Hepatocyte (in vitro differentiated cells): ENCODE measurements at regions not wholly inside any gene's neighbourhood (a gene's known extent, or its start where the extent isn't known, plus 50 kb on each side); places are given as distances from the start of the nearest gene placed in this dataset.

Source experiments
- DNase-seq: peaks from one replicate; pipeline ENCODE4 v3.0.0-alpha.2; 2016; ENCODE audit warnings: low spot score
- H2AFZ ChIP-seq: fragments of 200-600 bp; sonication (generic); 2 replicates; pipeline ENCODE4 v1.6.0; 2016; ENCODE audit warnings: antibody characterized with exemption, mild to moderate bottlenecking
- H3K27ac ChIP-seq: fragments of 200-600 bp; sonication (generic); 2 replicates; pipeline ENCODE4 v1.5.1; 2016; ENCODE audit warnings: mild to moderate bottlenecking
- H3K27me3 ChIP-seq: fragments of 200-600 bp; sonication (generic); 2 replicates; pipeline ENCODE4 v1.6.1; 2016
- H3K36me3 ChIP-seq: fragments of 200-600 bp; sonication (generic); replicated peaks from 2 replicates; pipeline ENCODE4 v1.5.1; 2016; ENCODE audit warnings: low read depth; ENCODE audit not compliant: insufficient read depth
- H3K4me1 ChIP-seq: fragments of 200-600 bp; sonication (generic); 2 replicates; pipeline ENCODE4 v1.5.1; 2016; ENCODE audit warnings: mild to moderate bottlenecking, moderate library complexity; ENCODE audit not compliant: insufficient read depth
- H3K4me2 ChIP-seq: fragments of 200-600 bp; sonication (generic); 2 replicates; pipeline ENCODE4 v1.6.0; 2016
- H3K4me3 ChIP-seq: fragments of 200-600 bp; sonication (generic); 2 replicates; pipeline ENCODE4 v1.5.1; 2016; ENCODE audit warnings: mild to moderate bottlenecking
- H3K79me2 ChIP-seq: fragments of 200-600 bp; sonication (generic); 2 replicates; pipeline ENCODE4 v1.6.0; 2017; ENCODE audit warnings: mild to moderate bottlenecking
- H3K9me2 ChIP-seq: fragments of 200-600 bp; sonication (generic); replicated peaks from 2 replicates; pipeline ENCODE4 v1.6.0; 2017; ENCODE audit warnings: mild to moderate bottlenecking; ENCODE audit not compliant: insufficient read depth
- H3K9me3 ChIP-seq: fragments of 200-600 bp; sonication (generic); 2 replicates; pipeline ENCODE4 v1.5.1; 2016; ENCODE audit warnings: low read depth, mild to moderate bottlenecking
- H4K20me1 ChIP-seq: fragments of 200-600 bp; sonication (generic); 2 replicates; pipeline ENCODE4 v1.6.0; 2016; ENCODE audit warnings: mild to moderate bottlenecking; ENCODE audit not compliant: insufficient read depth, poor library complexity, severe bottlenecking
- CTCF ChIP-seq: fragments of 200-600 bp; sonication (generic); IDR thresholded peaks from 2 replicates; pipeline ENCODE4 v1.5.1; 2016; ENCODE audit warnings: antibody characterized with exemption, mild to moderate bottlenecking; ENCODE audit not compliant: poor library complexity
- EZH2 ChIP-seq: fragments of 200-600 bp; sonication (generic); IDR thresholded peaks from 2 replicates; pipeline ENCODE4 v1.6.1; 2016; ENCODE audit warnings: antibody characterized with exemption, mild to moderate bottlenecking, borderline replicate concordance
- EZH2phosphoT487 ChIP-seq: fragments of 200-600 bp; sonication (generic); IDR thresholded peaks from one replicate; pipeline ENCODE4 v1.6.1; 2018; ENCODE audit warnings: antibody characterized with exemption, mild to moderate bottlenecking, low read depth, moderate library complexity; ENCODE audit not compliant: unreplicated experiment, severe bottlenecking
- WGBS: methylation state at CpG from one replicate; pipeline ENCODE4 v1.1.6; 2016; ENCODE audit warnings: low lambda C conversion rate; ENCODE audit errors: missing lambda C conversion rate; 5-methylcytosine and 5-hydroxymethylcytosine counted together

GRCh38 chr2:11983401-11983800 is 237.0 kb downstream of the LPIN1 start:
- H3K9me3 ChIP-seq = no peaks in the 10 kb centered on the region
- H3K4me3 ChIP-seq = no peak overlapping the region
- H3K4me2 ChIP-seq = no peak overlapping the region
- no peaks in the 10 kb centered on the region for H3K9me2 ChIP-seq
- H3K27ac ChIP-seq = no peak overlapping the region
- no peaks in the 10 kb centered on the region for H3K36me3 ChIP-seq
- no peak for DNase-seq
- no peaks in the 10 kb centered on the region for H4K20me1 ChIP-seq
- WGBS = 86% methylated on average over 4 of the region's 4 CpGs
- no peak for TF ChIP-seq EZH2phosphoT487
- TF ChIP-seq EZH2 = no peak
- TF ChIP-seq CTCF = no peak
- no peaks in the 10 kb centered on the region for H3K4me1 ChIP-seq
- H2AFZ ChIP-seq = no peak overlapping the region
- H3K27me3 ChIP-seq = no peaks in the 10 kb centered on the region
- no peaks in the 10 kb centered on the region for H3K79me2 ChIP-seq

GRCh38 chr2:11983870-11984269 is 237.4 kb downstream of the LPIN1 start:
- no peaks in the 10 kb centered on the region for H4K20me1 ChIP-seq
- H3K9me3 ChIP-seq = no peaks in the 10 kb centered on the region
- no peak overlapping the region for H3K4me3 ChIP-seq
- TF ChIP-seq EZH2 (no peak), EZH2phosphoT487 (no peak), CTCF (no peak)
- 86% methylated on average over 9 of the region's 9 CpGs for WGBS
- no peaks in the 10 kb centered on the region for H3K27me3 ChIP-seq
- no peaks in the 10 kb centered on the region for H3K4me1 ChIP-seq
- no peak overlapping the region for H3K27ac ChIP-seq
- H3K9me2 ChIP-seq = no peaks in the 10 kb centered on the region
- H3K4me2 ChIP-seq = no peak overlapping the region
- H3K79me2 ChIP-seq = no peaks in the 10 kb centered on the region
- no peaks in the 10 kb centered on the region for H3K36me3 ChIP-seq
- no peak for DNase-seq
- H2AFZ ChIP-seq = no peak overlapping the region

GRCh38 chr2:11984316-11985158 is 238.1 kb downstream of the LPIN1 start:
- no peak overlapping the region for H3K27ac ChIP-seq
- no peak for DNase-seq
- H3K36me3 ChIP-seq = no peaks in the 10 kb centered on the region
- H3K4me3 ChIP-seq = no peak overlapping the region
- no peak overlapping the region for H3K4me2 ChIP-seq
- H2AFZ ChIP-seq = no peak overlapping the region
- 79% methylated on average over 18 of the region's 18 CpGs for WGBS
- no peaks in the 10 kb centered on the region for H4K20me1 ChIP-seq
- TF ChIP-seq EZH2phosphoT487 = no peak
- no peak for TF ChIP-seq CTCF
- TF ChIP-seq EZH2 = no peak
- no peaks in the 10 kb centered on the region for H3K9me2 ChIP-seq
- no peaks in the 10 kb centered on the region for H3K27me3 ChIP-seq
- no peaks in the 10 kb centered on the region for H3K4me1 ChIP-seq
- H3K9me3 ChIP-seq = no peaks in the 10 kb centered on the region
- H3K79me2 ChIP-seq = no peaks in the 10 kb centered on the region
